OCI-LY1 (cell line): ENCODE measurements at regions not wholly inside any gene's neighbourhood (a gene's known extent, or its start where the extent isn't known, plus 50 kb on each side); places are given as distances from the start of the nearest gene placed in this dataset.

Experiments used
- CTCF ChIP-seq: fragments of 200-600 bp; sonication (generic), shearing (Covaris generic); IDR thresholded peaks from 2 replicates; pipeline ENCODE4 v1.5.1; 2017; ENCODE audit warnings: mild to moderate bottlenecking, antibody characterized with exemption, low read length, moderate library complexity, mixed read lengths
- EZH2 ChIP-seq: fragments of 200-600 bp; sonication (generic), shearing (Covaris generic); IDR thresholded peaks from 2 replicates; pipeline ENCODE4 v1.8.0; 2017; ENCODE audit warnings: borderline replicate concordance, mixed run types, mild to moderate bottlenecking, antibody characterized with exemption, low read length, moderate library complexity, mixed read lengths

DNA sequence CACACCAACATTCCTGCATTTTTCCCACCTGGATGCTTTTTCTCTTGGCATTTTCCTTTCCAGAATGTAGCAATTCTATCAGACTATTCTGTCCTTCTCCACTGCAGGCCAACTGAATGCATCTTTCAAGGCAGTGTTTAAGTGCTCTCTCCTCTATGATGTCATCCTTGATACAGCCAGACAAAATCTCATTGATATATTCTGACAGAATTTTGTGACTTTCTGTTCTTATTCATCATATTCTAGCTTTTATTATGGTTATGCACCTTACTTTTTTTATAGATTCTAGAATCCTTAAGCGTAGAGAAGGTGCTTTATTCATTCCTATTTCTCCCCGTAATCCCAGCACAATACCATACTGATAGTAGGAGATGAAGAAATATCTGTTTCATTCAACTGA is 355.5 kb upstream of the CCNH start:
- TF ChIP-seq CTCF (no peak), EZH2 (no peak)
